ENCODE measurements at regions not wholly inside any gene's neighbourhood (a gene's known extent, or its start where the extent isn't known, plus 50 kb on each side); places are given as distances from the start of the nearest gene placed in this dataset.

DNA sequence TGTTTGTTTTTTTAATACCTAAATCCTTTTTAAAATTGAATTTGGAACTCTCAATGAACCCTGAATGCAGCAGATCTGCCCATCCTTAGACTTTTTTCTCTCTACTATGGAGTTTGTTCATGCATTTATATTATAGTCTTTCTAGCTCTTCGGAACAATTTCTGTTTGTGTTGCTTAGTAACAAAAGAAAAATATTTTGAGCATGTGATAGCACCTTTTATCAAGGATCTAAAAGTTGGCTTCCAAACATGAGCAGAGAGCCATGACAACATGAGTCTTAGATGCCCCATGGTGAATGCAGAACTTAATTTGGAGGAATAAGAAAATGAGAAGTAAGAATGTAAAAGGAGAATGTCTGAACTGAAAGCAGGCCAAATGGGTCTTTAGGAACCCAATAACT lies 133.7 kb downstream of the EDN1 start:
- no peak for DNase-seq (ENCODE audit: low spot score)

DNA sequence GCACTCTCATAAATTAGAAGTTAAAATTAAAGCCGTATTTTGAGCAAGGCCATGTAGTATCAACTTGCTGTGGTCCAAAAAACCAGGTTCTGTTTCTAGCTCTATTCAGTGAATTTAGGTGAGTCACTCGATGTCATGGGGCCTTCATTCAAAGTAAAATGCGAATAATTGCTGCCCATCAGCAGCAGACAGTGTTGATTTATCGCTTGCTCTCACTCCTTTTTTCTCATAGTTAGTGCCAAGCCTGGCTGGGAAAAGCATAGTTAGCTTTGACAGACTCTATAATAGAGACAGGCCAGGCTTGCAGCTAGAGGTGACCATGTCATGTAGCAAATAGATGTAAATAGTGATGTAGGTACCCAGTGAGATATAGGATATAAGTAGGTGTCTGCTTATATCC lies 136.0 kb downstream of the EDN1 start:
- DNase-seq (ENCODE audit: low spot score) = no peak

DNA sequence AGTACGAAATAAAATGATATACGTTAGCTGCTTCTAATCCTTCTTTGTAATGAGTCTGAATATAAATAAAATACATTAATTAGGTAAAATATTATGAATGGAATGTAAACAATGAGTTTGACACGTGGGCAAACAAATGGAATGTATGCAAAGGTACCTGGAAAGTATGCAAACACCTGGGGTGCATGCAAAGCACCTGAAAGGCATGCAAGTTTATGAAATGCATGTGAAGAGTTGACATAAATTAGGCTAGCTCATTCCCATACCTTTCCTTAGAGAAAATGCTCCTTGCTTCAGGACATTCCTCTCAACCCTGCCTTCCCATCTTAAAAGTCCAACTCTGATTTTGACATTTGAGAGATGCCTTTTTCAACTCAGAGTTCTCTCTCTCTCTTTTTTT lies 140.9 kb downstream of the EDN1 start:
- DNase-seq (ENCODE audit: low spot score) = no peak

DNA sequence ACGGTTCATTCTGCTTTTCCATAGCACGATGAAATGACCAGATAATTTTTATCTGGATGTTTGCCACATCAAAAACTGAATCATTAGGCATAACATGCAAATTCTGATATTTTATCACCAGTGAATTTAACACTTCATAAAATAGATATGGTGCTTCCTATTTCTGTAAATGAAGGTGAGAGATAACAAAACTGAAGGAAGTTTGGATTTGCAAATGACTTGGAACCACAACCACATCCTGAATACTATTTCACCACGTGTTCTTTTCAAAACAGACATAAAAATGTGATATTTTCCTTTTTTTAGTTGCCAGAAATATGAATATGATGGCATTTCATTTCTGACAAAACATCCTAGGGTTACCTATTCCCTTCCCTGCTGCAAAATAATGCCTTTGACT lies 146.1 kb downstream of the EDN1 start:
- DNase-seq (ENCODE audit: low spot score) = no peak

- DNase-seq (ENCODE audit: low spot score) = no peak
Observed at GRCh38 chr6:12436683-12437082, 146.5 kb downstream of the EDN1 start.

DNA sequence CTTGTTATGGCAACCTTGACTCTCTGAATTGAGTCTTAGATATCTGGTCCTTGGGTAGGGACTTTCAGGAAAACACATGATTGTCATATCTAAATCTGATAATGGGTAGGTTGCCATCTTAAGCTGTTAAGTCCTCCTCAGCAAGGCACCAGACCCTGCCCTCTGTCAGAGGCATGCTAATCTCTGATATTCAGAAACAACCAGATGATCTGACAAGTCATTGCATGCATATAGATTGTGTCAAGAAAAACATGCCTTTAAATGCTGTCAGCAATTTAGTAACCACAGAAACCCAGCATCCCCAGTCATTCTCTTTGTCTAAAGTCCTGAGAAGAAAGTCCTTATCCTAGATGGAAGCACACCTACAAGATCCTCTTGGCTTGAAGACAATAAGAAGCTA lies 149.1 kb downstream of the EDN1 start:
- DNase-seq (ENCODE audit: low spot score) = no peak

DNA sequence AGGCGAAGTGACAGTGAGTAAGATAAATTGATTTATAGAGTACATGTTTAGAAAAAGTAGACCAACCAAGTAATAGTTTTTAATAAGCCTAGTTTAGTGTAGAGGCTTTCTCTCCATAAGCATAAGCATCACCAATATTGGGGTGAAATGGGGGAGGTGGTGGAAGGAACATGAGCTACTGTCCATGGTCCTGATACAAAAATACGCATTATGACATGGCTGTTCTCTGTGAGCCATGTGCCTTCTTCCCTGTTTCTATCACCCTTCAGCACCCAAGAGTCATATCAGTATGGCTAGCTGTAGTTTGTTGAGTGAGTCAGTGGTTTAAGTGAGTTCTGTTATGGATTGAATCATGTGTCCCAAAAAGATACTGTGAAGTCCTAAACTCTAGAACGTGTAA lies 150.8 kb downstream of the EDN1 start:
- no peak for DNase-seq (ENCODE audit: low spot score)

- no peak for DNase-seq (ENCODE audit: low spot score)
Observed at GRCh38 chr6:12442455-12442854, 152.3 kb downstream of the EDN1 start.

GRCh38 chr6:12446394-12446793 lies 156.2 kb downstream of the EDN1 start:
- DNase-seq (ENCODE audit: low spot score) = no peak

DNA sequence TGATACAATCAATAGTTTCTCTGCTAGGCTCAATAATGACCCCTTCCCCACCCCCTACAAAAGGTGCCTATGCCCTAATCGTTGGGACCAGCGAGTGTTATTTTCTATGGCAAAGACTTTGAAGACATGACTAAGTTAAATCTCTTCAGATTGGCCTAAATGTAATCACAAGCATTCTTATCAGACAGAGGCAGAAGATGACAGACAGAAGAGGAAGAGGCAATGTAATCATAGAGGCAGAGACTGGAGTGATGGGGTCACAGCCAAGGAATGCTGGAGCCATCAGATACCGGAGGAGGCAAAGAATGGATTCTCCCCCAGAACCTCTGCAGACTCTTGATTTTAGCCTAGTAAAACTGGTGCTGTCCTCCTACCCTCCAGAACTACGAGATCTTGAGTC lies 159.3 kb downstream of the EDN1 start:
- no peak for DNase-seq (ENCODE audit: low spot score)

GRCh38 chr6:12450467-12450866 lies 160.3 kb downstream of the EDN1 start:
- DNase-seq (ENCODE audit: low spot score) = no peak

DNA sequence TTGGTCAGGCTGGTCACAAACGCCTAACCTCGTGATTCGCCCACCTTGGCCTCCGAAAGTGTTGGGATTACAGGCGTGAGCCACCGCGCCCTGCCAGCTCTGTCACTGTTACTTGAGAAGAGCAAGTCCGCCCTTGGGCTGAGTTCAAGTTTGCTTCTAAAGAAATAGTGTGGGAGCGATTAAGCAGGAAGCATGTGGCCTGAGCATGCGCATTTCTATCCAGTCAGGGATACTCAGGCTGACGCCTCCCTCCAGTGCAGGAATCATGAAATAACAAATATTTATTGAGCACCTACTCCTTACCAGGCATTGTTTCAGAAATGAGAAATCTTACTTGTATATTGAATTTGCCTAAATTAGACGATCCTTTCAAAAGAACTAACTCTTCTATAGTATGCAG lies 166.2 kb downstream of the EDN1 start:
- no peak for DNase-seq (ENCODE audit: low spot score)

- no peak for DNase-seq (ENCODE audit: low spot score)
Observed at GRCh38 chr6:12457094-12457493, 166.9 kb downstream of the EDN1 start.

DNA sequence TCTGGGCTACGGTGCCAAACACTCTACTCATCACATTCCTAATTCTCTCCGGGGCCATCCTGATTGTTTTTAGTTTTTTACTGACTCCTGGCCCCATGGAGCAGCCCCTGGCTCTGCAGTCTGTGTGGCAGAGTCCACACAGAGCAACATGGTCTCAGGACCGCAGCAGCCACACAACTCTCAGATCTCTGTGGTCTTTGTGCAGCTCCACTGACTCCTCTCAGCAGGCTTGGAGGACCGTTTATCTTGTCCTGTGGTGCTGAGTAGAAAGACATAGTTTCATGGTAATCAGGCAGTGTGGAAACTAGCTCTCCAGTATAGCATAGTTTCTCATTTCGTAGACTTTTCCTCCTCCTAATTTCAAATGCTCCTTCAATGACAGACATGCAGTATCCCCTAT lies 168.4 kb downstream of the EDN1 start:
- DNase-seq (ENCODE audit: low spot score) = no peak

DNA sequence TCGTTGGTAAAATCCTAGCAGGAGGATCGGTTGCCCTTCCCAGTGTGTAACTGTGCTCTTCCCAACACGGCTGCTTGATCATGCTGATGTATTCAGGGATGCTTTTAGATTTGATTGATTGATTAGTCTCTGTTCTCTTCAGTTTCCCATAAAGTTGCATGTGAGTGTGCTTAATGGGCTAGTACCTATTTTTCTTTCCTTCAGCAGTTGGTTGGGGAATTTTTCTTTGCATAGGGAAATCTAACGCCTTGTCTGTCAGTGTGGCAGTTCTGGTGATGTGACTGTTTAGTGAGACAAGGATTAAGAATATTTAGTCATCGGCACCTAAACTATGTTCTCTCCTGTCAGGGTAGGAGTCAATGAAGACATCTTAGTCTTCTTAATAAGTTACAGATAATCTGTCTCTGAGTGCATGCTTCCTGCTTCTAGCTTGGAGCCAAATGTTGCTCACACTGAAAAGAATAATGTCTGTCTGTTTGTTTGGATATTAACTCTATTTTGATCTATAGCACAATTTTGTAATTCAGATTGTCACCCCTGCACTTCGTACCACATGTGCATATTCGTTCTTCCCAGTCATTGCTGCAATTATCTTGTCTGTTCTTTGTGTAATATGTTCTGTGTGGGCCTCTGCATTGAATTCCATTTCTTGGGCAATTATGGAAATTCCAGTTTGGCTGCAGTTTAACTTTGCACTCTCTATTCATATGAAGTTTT lies 169.9 kb downstream of the EDN1 start:
- no peak for DNase-seq (ENCODE audit: low spot score)

DNA sequence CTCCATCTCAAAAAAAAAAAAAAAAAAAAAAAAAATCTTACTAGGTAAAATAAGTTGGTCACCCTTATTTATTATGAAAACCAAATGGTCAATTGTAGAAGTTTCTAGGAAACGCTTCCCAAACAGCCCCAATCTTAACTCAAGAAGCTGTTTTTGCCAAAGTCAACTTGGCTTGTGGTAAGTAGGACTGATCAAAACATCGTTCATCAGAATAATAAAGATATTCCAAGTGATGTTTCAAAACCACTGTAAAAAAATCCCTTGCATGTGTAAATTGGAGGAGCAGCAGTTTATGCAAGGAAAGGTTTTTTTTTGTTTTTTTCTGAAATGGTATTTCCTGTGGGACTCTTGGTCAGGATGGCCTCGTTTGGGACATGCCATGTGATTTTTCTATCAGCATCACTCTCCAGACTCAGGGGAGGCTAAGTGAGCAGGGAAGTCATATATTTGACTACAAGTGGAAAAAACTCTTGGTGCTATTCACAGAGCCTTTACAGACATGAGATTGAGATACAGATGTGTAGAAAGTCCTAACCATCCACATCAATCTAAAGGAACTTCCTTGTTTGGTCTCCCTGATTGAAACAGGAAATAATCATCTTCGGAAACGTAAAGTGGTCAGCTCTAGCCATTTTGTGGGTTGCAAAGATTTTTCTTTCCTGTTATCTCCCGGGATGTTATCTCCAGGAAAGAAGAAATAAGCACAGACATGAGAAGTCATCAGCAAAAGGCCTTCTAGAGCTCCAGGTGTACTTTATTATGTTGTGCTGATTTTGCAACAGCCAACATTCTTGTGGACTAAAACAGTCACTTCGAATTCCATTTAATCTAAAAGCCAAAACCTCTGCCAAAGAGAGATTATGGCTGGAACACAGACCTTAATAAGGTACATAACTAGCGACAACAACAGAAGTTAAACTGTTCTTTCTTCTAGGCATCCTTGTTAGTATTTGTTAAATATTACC lies 177.8 kb downstream of the EDN1 start:
- DNase-seq (ENCODE audit: low spot score) = no peak

- peak; percentile 14 for DNase-seq (ENCODE audit: low spot score)
Observed at GRCh38 chr6:12472601-12473038, 182.5 kb downstream of the EDN1 start.

GRCh38 chr6:12473494-12473893 lies 183.3 kb downstream of the EDN1 start:
- DNase-seq (ENCODE audit: low spot score) = no peak

GRCh38 chr6:12474167-12475140 lies 184.3 kb downstream of the EDN1 start:
- DNase-seq (ENCODE audit: low spot score) = no peak

- no peak for DNase-seq (ENCODE audit: low spot score)
Observed at GRCh38 chr6:12476484-12476883, 186.3 kb downstream of the EDN1 start.

DNA sequence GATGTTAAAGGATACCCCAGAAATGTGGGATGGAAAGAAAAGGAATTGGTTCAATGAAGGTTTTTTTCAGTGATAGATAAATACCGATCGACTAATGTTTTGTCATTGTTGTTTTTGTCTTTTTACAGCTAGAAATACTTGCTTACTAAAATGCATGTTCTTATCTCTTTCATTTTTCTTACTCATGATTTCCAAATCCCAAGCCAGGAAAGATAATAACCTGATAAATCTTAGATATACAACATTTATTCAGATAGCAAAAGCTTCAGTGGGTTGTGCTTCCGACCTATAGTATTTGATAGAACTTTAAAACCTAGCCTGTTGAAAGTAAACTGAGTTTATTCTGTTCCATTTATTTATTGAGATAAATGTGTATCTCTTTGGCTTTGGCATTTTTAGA lies 187.5 kb downstream of the EDN1 start:
- DNase-seq (ENCODE audit: low spot score) = no peak

GRCh38 chr6:12478921-12479320 lies 188.8 kb downstream of the EDN1 start:
- no peak for DNase-seq (ENCODE audit: low spot score)

Data from SW480 (cell line).